Gastroesophageal sphincter (tissue), 4 donors: ENCODE measurements at regions not wholly inside any gene's neighbourhood (a gene's known extent, or its start where the extent isn't known, plus 50 kb on each side); places are given as distances from the start of the nearest gene placed in this dataset.

Experiments used
- ATAC-seq: fragments of 150-250 bp; one replicate; pipeline ENCODE4 v1.9.1; 2016; ENCODE audit warnings: mild to moderate bottlenecking, moderate library complexity
- H3K27ac ChIP-seq, 4 donors: fragments of 200-600 bp; sonication (generic) in 3 of 4; 1 replicate in 3 of 4; 2 replicates in 1 of 4; pipeline ENCODE4 v1.5.1; 2016 to 2019
- H3K27me3 ChIP-seq: fragments of 200-600 bp; sonication (generic); one replicate; pipeline ENCODE4 v1.5.1; 2019
- H3K36me3 ChIP-seq, 2 donors: fragments of 200-600 bp; sonication (generic); one replicate each; pipeline ENCODE4 v1.5.1; 2019; ENCODE audit warnings: control low read depth in 1 of 2
- H3K4me1 ChIP-seq, 3 donors: fragments of 200-600 bp; sonication (generic); 1 replicate in 2 of 3; 2 replicates in 1 of 3; pipeline ENCODE4 v1.5.1; 2016 to 2019; ENCODE audit warnings: control low read depth in 2 of 3
- H3K4me3 ChIP-seq, 2 donors: fragments of 200-600 bp; sonication (generic); one replicate each; pipeline ENCODE4 v1.5.1; 2019; ENCODE audit warnings: mild to moderate bottlenecking in 1 of 2, moderate library complexity in 1 of 2
- H3K9me3 ChIP-seq, 3 donors: fragments of 200-600 bp; sonication (generic); one replicate each; pipeline ENCODE4 v1.5.1; 2017 to 2019; ENCODE audit warnings: control low read depth in 2 of 3
- CTCF ChIP-seq, 4 experiments: fragments of 200-600 bp in 2 of 4; fragments of 450-650 bp in 2 of 4; sonication (generic) in 1 of 4; IDR thresholded peaks; one replicate each; pipeline ENCODE4 v1.5.1; 2017 to 2019; ENCODE audit warnings: antibody characterized with exemption in 4 of 4, mild to moderate bottlenecking in 2 of 4, moderate library complexity in 2 of 4
- EP300 ChIP-seq: sonication (generic); formaldehyde crosslinking; IDR thresholded peaks from one replicate; pipeline ENCODE4 v1.6.1; 2017; ENCODE audit warnings: antibody characterized with exemption, mild to moderate bottlenecking
- POLR2A ChIP-seq, 2 donors: fragments of 450-650 bp; IDR thresholded peaks; one replicate each; pipeline ENCODE4 v1.6.1; 2017; ENCODE audit warnings: antibody characterized with exemption in 2 of 2, mild to moderate bottlenecking in 2 of 2, moderate library complexity in 1 of 2
- POLR2AphosphoS5 ChIP-seq: sonication (generic); formaldehyde crosslinking; IDR thresholded peaks from one replicate; pipeline ENCODE4 v1.6.1; 2017; ENCODE audit warnings: antibody characterized with exemption
- WGBS, 2 donors: methylation state at CpG; one replicate each; pipeline ENCODE4 v1.1.5; 2018; ENCODE audit warnings: low coverage in 1 of 2; 5-methylcytosine and 5-hydroxymethylcytosine counted together

- TF ChIP-seq CTCF (IDR thresholded peaks at IDR 0.05) (no peak), POLR2A (IDR thresholded peaks at IDR 0.05) (no peak), EP300 (no peak), POLR2AphosphoS5 (no peak)
- no peak for ATAC-seq
- no peak overlapping the region for H3K4me3 ChIP-seq
- no peaks in the 10 kb centered on the region for H3K27me3 ChIP-seq
- H3K36me3 ChIP-seq: no peaks in the 10 kb centered on the region
- H3K4me1 ChIP-seq: no peaks in the 10 kb centered on the region
- H3K9me3 ChIP-seq: no peaks in the 10 kb centered on the region
- H3K27ac ChIP-seq: no peak overlapping the region
These were observed 988.9 kb downstream of the RAB28 start for GRCh38 chr4:12495211-12495610.

GRCh38 chr4:12492730-12493393, 991.3 kb downstream of the RAB28 start:
- Histone ChIP-seq H3K27ac (no peak overlapping the region), H3K36me3 (no peaks in the 10 kb centered on the region), H3K27me3 (no peaks in the 10 kb centered on the region), H3K4me3 (no peak overlapping the region), H3K9me3 (no peaks in the 10 kb centered on the region), H3K4me1 (no peaks in the 10 kb centered on the region)
- TF ChIP-seq POLR2A (IDR thresholded peaks at IDR 0.05): no peak
- no peak for TF ChIP-seq CTCF (IDR thresholded peaks at IDR 0.05)
- no peak for TF ChIP-seq EP300
- TF ChIP-seq POLR2AphosphoS5: no peak
- ATAC-seq: no peak
- WGBS, 2 donors: 75 to 82% methylated on average over 5 of the region's 5 CpGs

GRCh38 chr4:12488672-12489071, 995.5 kb downstream of the RAB28 start:
- Histone ChIP-seq H3K4me3 (no peak overlapping the region), H3K27ac (no peak overlapping the region), H3K36me3 (no peaks in the 10 kb centered on the region), H3K27me3 (no peaks in the 10 kb centered on the region), H3K4me1 (no peaks in the 10 kb centered on the region), H3K9me3 (no peaks in the 10 kb centered on the region)
- ATAC-seq: no peak
- WGBS, 2 donors: 15 to 24% methylated on average over 2 of the region's 5 CpGs
- TF ChIP-seq CTCF (IDR thresholded peaks at IDR 0.05) (no peak), EP300 (no peak), POLR2AphosphoS5 (no peak), POLR2A (IDR thresholded peaks at IDR 0.05) (no peak)

GRCh38 chr4:12487000-12487399, 997.1 kb downstream of the RAB28 start:
- no peak overlapping the region for H3K27ac ChIP-seq
- WGBS, 2 donors: 45% methylated on average over 2 of the region's 2 CpGs; no CpG with 5 or more reads in 1 of the 2 donors
- TF ChIP-seq POLR2AphosphoS5 (no peak), EP300 (no peak), CTCF (IDR thresholded peaks at IDR 0.05) (no peak), POLR2A (IDR thresholded peaks at IDR 0.05) (no peak)
- H3K27me3 ChIP-seq: no peaks in the 10 kb centered on the region
- H3K36me3 ChIP-seq: no peaks in the 10 kb centered on the region
- no peak for ATAC-seq
- no peaks in the 10 kb centered on the region for H3K4me1 ChIP-seq
- H3K4me3 ChIP-seq: no peak overlapping the region
- no peaks in the 10 kb centered on the region for H3K9me3 ChIP-seq

GRCh38 chr4:12472087-12472486, 1012.1 kb downstream of the RAB28 start:
- H3K36me3 ChIP-seq: no peaks in the 10 kb centered on the region
- no peak for ATAC-seq
- 71 to 74% methylated on average over 2 of the region's 2 CpGs for WGBS, 2 donors
- TF ChIP-seq EP300 (no peak), POLR2A (IDR thresholded peaks at IDR 0.05) (no peak), CTCF (IDR thresholded peaks at IDR 0.05) (no peak), POLR2AphosphoS5 (no peak)
- H3K27ac ChIP-seq: no peak overlapping the region
- no peaks in the 10 kb centered on the region for H3K27me3 ChIP-seq
- H3K4me3 ChIP-seq: no peak overlapping the region
- H3K4me1 ChIP-seq: no peaks in the 10 kb centered on the region
- H3K9me3 ChIP-seq: no peaks in the 10 kb centered on the region
